GM21390 (cell line): ENCODE measurements at regions not wholly inside any gene's neighbourhood (a gene's known extent, or its start where the extent isn't known, plus 50 kb on each side); places are given as distances from the start of the nearest gene placed in this dataset.

Experiments used
- ATAC-seq: cut with Tn5 transposase; IDR thresholded peaks from one replicate; pipeline ENCODE4 v1.9.1; 2021; ENCODE audit not compliant: unreplicated experiment

DNA sequence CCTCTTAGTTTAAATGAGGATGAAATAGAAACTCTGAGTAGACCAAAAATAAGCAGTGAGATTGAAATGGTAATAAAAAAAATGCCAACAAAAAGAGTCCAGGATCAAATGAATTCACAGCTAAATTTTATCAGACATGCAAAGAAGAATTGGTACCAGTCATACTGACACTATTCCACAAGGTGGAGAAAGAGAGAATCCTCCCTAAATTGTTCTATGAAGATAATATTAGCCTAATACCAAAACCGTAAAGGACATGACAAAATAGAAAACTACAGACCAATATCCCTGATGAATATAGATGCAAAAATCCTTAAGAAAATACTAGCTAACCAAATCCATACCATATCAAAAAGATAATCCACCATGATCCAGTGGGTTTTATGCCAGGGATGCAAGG, 169.8 kb upstream of the CHORDC1 start:
- no peak for ATAC-seq

DNA sequence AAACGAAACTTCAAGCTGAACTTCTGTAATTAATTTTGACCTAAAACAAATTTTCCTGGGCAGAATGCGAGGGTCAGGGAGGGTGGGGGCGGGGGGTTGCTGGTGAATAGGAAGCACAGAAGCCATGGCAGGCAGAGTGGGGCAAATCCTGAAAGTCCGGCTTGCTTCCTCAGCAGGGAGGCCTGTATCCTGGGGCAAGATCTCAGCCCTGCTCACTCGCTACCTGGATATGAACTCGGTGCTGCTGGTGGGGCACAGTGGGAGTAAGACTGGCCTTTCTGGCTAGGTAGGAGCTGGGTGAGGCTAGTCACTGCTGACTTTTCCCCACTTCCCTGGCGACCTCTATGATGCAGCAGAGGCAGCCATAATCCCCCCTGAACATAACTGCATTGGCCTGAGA, 168.9 kb upstream of the CHORDC1 start:
- ATAC-seq = no peak

DNA sequence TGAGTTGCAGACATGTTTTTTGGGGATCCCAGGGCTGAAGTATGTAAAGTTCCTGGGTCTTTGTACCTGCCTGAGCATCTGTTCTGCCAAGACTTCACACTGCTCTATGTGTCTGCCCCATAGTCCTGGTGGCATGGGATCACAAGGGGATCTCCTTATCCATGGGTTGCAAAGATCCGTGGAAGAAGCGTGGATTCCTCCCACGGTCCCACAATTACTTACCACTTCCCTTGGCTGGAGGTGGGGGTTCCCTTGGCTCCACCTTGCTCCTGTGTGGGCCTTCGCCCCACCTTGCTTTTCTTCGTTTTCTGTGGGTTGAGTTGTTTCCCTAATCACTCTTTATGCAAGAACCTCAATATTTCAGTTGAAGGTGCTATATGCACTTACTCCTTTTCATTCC, 157.4 kb upstream of the CHORDC1 start:
- no peak for ATAC-seq

DNA sequence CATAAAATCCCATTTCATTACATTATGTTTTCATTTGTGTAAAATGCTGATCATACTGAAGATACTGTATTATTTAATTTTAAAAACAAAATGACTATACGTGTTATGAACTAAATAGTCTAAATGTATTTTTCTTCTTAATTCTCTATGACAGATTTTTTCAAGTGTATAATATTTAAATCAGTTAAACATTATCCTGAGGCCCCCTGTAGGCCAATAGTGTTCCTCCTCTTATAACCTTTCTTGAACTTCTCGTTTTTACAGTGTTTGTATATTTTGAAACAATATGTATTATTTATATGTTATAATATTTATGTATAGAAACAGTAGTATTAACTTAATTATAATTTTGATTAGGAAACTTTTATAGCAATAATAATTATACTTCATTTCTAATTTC, 151.1 kb upstream of the CHORDC1 start:
- ATAC-seq = no peak

DNA sequence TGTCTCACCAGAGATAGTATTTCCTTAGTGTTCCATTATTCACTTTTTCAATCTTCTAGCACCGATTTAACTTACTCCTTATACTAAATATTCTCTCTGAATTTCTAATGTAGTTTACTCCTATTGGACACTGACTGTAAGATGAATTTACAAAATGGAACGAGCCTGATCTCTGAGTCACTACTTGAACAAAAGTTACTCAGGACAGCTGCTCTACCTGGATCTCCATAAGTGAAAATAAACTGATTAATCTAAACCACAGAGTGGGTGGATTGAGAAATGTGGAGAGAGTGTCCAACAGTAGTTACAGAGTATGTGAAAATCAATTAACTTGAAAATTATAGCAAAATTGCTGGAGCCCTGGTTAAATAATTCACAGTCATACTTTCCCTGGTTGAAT, 141.7 kb upstream of the CHORDC1 start:
- no peak for ATAC-seq

DNA sequence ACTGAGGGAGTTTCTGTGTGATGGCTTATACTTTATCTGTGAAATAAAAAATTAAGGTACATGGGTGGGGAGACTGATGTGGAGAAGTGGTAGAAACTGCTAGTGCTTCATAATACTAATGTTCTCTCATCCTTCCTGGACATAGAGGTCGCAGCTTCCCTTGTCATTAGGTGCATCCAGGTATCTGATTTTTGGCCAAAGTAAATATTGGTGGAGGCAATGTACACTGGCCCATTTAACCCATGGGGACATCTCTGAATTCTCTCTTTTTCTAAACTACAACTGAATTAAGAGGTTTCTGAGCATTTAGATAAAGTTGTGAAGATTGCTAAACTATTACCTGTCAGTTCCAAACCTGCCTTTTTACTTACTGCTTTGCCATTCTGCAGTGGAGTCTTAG, 140.9 kb upstream of the CHORDC1 start:
- ATAC-seq = no peak

DNA sequence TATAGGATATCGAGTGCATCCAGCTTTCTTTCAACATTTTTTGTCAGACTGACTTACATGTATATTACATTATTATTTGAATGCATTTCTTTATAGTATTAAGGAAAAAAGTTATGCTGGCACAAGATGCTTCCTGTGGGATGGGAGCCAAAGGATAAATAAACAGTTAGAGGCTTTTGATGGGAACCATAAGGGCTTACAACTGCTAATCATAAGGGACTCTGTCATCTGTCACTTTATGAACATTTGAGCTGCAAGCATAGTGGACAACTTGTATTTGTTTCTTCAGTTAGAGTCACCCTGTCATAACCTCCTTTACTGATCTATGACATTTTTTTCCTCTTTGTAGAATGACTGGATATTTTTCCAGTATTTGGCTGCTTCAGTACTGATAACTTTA, 132.4 kb upstream of the CHORDC1 start:
- ATAC-seq = no peak

DNA sequence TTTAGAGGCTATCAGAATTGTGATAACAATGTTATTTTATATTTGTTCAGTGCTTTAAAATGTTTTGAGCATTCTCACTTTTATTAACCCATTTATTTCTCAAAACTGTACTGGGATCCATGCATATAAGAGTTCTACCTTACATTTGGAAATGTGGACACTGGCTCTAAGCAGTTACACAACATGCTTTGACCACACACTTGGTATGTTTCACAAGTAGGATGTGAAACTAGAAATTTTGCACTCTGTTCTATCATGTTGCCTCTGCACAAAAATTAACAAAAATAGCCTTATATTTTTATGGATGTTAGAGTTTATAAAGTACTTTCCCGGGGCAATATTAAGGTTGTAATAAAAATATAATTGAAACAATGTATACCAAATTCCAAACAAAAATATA, 126.9 kb upstream of the CHORDC1 start:
- no peak for ATAC-seq

DNA sequence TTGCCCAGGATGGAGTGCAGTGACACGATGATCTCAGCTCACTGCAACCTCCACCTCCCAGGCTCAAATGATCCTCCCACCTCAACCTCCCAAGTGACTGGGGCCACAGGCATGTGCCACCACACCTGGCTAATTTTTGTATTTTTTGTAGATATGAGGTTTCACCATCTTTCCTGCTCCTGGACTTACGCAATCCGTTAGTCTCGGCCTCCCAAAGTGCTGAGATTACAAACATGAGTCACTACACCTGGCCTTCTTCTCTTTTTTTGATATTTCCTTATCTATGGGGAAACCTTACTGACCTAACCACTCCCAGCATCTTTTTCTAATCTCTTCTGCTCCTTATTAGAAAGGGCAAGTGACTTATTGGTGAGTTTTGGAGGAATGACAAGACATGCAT, 121.7 kb upstream of the CHORDC1 start:
- no peak for ATAC-seq

DNA sequence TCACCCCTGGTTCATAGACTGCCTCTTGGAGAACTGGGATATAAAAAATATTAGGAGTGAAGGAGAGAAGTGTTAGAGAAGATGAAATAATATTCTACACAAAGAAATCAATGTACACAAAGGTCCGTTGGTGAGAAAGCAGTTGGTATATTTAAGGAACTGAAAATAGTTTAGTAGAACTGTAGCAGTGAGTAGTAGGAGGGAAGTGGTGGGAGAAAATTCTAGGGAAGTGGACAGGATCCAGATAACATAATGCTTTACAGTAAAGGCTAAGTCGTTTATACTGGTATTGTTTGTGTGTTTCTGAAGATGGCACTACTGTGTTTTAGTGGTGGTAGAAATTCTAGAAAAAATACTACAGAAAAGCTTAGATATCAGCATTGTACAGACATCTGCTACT, 120.8 kb upstream of the CHORDC1 start:
- ATAC-seq = no peak

DNA sequence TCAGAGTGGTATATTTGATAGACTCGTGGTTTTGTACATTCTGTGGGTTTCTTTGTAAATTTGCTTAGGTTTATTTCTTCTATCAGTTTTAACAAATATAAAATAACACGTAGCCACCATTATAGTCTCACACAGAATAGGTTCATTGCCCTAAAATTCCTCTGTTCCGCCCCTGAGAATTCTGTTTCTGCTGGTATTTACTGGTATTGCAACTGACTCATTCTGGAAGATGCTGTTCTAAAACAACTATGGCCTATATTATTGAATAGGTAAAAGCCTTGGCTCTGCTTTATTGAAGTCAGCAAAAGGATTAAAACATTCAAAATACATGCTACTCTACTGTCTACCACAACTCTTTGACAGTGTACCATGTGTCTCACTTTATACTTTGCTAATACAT, 119.1 kb upstream of the CHORDC1 start:
- no peak for ATAC-seq

DNA sequence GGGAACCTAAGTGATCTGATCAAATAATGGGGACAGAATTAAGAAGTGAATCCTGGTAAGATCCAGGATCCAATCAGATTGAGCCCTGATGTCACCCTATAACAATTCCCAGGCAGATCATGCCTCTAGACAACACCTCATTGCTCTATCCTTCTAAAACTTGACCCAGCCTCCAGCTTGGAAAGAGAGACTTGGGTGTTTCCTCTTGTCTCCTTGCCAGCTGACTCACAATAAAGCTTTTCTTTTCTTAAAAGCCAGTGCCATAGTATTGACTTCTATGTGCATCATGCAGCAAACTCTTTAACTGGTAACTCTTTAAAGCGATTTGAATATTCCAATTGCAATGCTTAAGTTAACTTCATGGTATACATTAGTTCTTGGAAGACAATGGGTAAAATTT, 109.6 kb upstream of the CHORDC1 start:
- no peak for ATAC-seq

DNA sequence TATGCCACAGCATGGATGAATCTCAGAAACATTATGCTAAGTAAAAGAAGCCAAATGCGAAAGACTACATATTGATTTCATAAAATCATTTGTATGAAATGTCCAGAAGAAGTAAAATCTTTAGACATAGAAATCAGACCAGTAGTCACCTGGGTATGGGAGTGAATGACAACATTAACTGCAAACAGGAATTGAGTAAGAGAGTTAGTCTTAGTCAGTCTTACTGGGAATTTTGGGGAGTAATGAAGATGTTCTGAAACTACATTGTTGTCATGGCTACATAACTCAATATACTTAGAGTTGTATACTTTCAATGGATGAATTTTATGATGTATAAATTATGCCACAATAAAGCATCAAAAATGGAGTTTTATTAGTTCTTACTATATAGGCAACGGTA, 107.8 kb upstream of the CHORDC1 start:
- no peak for ATAC-seq

DNA sequence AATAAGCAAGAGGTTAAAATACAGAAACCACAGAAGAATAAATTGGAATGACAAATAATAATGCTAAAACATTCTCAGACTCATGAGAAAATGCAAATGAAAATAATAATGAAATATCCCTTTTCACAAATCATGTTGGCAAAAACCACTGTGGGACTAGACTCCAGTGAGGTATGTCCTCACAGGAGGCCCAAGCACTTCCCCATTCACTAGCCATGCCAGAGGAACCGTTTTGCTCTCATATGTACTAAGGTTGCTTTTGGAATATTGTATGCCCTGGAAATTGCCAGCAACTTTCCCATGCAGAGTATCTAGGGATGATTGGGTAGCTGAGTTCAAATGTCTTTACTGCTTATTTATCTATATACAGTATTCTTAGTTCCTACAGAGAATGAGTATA, 106.2 kb upstream of the CHORDC1 start:
- ATAC-seq = no peak

DNA sequence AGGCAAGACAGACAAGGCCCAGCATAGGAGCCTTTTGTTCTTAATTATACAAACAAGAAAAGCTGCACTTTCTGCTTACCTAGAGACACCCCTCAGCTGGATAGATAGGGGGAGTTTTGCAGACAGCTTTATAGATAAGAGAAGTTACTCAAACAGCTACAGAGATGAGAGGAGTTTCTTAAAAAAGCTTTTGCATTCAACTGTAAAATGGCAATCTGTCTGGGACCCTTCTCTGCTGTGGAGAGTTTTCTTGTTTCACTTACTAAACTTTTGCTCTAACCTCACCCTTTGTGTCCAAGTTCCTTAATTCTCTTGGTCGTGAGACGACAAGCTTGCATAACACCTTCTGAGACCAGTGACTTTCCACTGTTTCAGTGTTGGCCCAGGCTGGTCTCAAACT, 103.8 kb upstream of the CHORDC1 start:
- no peak for ATAC-seq

DNA sequence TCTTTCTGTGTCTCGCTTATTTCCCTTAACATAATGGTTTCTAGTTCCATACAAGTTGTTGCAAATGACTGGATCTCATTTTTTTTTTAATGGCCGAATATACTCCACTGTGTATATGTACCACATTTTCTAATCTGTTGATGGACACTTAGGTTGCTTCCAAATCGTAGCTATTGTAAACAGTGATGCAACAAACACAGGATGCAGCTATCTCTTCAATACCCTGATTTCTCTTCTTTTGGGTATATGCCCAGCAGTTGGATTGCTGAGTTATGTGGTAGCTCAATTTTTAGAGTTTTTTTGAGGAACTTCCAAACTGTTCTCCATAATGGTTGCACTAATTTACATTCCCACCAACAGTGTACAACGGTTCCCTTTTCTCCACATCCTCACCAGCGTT, 100.4 kb upstream of the CHORDC1 start:
- ATAC-seq = no peak

DNA sequence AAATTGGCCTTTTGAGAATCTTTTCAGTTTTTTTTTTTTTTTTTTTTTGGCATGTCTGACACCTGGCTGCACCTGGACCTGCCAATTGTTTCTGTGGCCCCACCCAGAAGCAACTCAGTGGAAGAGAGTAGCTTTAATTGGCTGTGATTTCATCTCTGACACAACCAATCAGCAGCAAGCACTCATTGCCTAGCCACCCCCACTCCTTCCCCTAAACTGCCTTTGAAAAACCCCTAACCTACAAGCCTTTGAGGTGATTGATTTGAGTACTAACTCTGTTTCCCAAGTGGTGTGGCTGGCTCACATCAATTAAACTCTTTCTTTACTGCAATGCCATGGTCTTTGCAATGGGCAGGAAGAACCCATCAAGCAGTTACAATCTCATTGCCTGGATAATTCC, 98.2 kb upstream of the CHORDC1 start:
- no peak for ATAC-seq

DNA sequence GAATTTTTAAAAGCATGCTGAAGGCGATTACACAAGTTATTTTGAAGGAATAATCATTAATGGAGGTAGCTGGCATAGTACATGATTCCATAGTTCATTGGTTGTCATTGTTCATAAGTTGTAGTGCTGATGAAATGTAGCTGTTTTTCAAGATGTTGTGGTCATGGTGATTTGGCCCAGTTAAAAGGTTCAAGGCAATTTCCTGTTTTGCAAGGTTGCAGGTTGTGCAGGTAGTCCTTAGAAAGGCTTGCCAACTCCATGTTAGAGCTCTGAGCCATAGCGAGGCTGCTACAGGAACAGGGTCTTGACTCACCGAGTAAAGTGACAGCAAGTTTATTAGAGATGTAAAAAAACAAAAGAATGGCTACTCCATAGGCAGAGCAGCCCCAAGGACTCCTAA, 95.8 kb upstream of the CHORDC1 start:
- ATAC-seq = no peak

DNA sequence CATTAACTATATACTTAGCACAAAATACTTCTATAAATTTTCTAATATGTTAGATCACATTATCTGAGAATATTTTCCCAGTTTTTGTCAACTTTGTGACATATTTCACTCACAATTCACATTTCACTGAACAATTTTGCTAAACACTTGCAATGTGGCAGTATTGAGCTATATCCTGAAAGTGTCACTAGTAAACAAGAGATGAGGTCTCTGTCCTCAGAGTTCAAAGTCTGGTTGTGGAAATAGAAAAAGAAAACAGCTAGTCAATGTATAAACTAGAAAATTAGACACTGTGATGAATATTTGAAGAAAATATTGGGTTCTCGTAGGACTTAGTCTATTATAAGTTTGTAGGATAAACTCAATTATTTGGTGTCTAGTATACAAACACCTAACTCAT, 87.4 kb upstream of the CHORDC1 start:
- no peak for ATAC-seq

DNA sequence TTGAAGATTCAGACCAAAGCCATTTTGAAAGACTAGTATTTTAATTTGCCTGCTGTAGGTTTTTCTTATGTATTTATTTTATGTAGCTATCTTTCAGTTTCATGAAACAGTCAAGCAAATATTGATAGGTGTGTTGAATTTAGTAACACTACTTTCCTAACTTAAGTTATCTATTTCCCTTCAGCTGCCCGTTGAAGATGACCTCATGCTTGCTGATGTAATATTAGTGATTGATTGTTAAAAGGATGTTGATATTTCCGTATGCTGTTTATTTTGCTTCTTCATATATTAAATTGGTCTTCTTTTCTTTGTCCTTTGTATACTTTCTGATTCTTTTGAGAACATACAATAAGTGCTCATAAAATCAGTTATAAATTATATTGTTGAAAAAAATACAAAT, 86.8 kb upstream of the CHORDC1 start:
- no peak for ATAC-seq

DNA sequence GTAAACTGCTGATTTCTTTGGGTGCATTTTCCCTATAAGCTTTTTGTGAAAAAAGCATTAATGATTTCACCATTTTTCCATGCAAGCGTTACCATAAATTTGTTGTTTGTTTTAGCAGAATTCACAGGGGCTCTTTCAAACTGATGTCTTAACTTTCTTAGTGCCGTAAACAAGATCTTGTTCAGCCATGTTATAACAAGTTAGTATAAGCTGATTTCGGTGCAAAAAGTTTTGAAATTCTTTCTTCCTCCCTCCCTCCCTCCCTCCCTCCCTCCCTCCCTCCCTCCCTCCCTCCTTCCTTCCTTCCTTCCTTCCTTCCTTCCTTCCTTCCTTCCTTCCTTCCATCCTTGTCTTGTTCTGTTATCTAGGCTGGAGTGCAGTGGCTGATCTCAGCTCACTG, 71.7 kb upstream of the CHORDC1 start:
- ATAC-seq = no peak

DNA sequence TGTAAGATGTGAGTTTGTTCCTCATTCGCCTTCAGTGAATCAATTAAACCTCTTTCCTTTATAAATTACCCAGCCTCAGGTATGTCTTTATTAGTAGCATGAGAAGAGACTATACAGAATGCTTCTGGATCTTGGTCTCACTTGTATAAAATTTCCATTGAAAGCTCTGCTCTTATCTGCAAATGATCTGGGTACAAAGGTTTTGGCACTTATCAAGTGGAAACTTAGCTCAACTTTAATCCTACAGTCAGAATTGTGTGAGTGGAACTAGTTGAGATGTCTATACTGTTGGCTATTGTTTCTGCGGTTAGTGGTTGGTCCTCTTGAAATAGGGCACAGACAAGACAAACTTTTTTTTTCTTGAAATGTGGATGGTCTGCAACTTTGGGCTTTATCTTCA, 71.2 kb upstream of the CHORDC1 start:
- ATAC-seq = no peak

DNA sequence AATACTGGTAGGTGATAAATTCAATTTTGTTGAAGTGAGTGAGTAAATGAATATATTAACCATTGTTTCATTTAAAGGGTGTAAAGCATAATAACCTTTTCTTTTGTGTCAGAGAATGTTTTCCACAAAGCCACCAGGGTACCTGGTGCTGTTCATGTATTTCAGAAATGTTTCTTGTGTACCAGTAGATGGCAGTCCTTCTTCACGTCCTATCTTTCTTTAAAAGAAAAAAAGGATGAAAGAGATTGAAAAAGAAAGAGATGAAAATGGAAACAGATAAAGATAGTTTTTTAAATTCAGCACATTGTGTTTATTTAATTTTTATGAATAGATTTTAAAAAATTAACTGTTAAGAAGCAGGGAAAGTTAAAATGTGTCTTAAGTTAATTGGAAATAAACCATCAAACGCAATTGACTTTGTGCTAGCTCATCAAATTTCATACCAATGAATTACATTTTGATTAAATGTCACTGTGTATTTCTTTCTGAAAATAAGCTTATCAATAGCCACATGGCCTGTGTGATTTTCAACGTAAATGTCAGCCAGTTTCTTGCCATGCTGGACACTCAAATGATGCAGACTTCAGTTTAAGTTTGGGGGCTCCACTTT, 65.5 kb upstream of the CHORDC1 start:
- no peak for ATAC-seq

DNA sequence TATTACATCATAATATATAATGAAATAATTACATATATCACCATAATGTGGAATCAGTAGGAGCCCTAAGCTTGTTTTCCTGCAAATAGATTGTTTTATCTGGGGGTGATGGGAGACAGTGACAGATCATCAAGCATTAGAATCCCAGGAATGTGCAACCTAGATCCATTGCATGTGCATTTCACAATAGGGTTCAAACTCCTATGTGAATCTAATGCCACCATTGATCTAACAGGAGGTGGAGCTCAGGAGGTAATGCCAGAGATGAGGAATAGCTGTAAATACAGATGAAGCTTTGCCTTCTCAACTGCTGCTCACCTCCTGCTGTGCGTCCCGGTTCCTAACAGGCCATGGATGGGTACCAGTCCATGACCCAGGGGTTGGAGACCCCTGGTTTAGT, 63.8 kb upstream of the CHORDC1 start:
- ATAC-seq = no peak
